A172 (cell line): ENCODE measurements at regions not wholly inside any gene's neighbourhood (a gene's known extent, or its start where the extent isn't known, plus 50 kb on each side); places are given as distances from the start of the nearest gene placed in this dataset.
"Not testable (repeated sequence)": the region's sequence is repeated elsewhere in the genome, so short reads cannot be mapped to it uniquely, and the experiment has no call there.

Source experiments
- DNase-seq: peaks from one replicate; pipeline ENCODE4 v3.0.0-alpha.2; 2015; ENCODE audit warnings: low spot score

- peak; percentile 78 for DNase-seq
These were observed 306.8 kb upstream of the FOXQ1 start for GRCh38 chr6:1004885-1005630.

GRCh38 chr6:1003394-1004160 is 308.3 kb upstream of the FOXQ1 start:
- DNase-seq: no peak

GRCh38 chr6:1002989-1003388 is 308.9 kb upstream of the FOXQ1 start:
- no peak for DNase-seq

- DNase-seq: no peak
These were observed 308.9 kb upstream of the EXOC2 start for GRCh38 chr6:1001655-1002349.

- DNase-seq: no peak
These were observed 306.6 kb upstream of the EXOC2 start for GRCh38 chr6:999552-999951.

GRCh38 chr6:998551-998950 is 305.6 kb upstream of the EXOC2 start:
- no peak for DNase-seq

GRCh38 chr6:996271-996852 is 303.4 kb upstream of the EXOC2 start:
- DNase-seq: no peak

GRCh38 chr6:991192-991591 is 298.3 kb upstream of the EXOC2 start:
- no peak for DNase-seq

GRCh38 chr6:984031-984430 is 291.1 kb upstream of the EXOC2 start:
- DNase-seq: no peak

GRCh38 chr6:978937-979685 is 286.2 kb upstream of the EXOC2 start:
- no peak for DNase-seq

- DNase-seq: not testable (repeated sequence)
These were observed 284.3 kb upstream of the EXOC2 start for GRCh38 chr6:977226-977625.

- DNase-seq: peak; percentile 37
These were observed 279.2 kb upstream of the EXOC2 start for GRCh38 chr6:971981-972640.

- DNase-seq: no peak
These were observed 275.9 kb upstream of the EXOC2 start for GRCh38 chr6:968791-969190.

GRCh38 chr6:967701-968100 is 274.8 kb upstream of the EXOC2 start:
- no peak for DNase-seq

GRCh38 chr6:965343-965742 is 272.4 kb upstream of the EXOC2 start:
- DNase-seq: no peak

- no peak for DNase-seq
These were observed 270.5 kb upstream of the EXOC2 start for GRCh38 chr6:963456-963855.

GRCh38 chr6:961407-961960 is 268.5 kb upstream of the EXOC2 start:
- DNase-seq: no peak

GRCh38 chr6:960356-960755 is 267.4 kb upstream of the EXOC2 start:
- no peak for DNase-seq

- DNase-seq: peak; percentile 81
These were observed 265.5 kb upstream of the EXOC2 start for GRCh38 chr6:958488-958887.

- no peak for DNase-seq
These were observed 258.7 kb upstream of the EXOC2 start for GRCh38 chr6:951399-952181.
